ENCODE measurements at regions not wholly inside any gene's neighbourhood (a gene's known extent, or its start where the extent isn't known, plus 50 kb on each side); places are given as distances from the start of the nearest gene placed in this dataset.
"Not testable (repeated sequence)": the region's sequence is repeated elsewhere in the genome, so short reads cannot be mapped to it uniquely, and the experiment has no call there.

- H3K27me3 Mint-ChIP-seq, result no peaks in the 10 kb centered on the region
- no peak overlapping the region for H3K27ac Mint-ChIP-seq
- no peaks in the 10 kb centered on the region for H3K4me1 Mint-ChIP-seq
- H3K9me3 Mint-ChIP-seq, result no peaks in the 10 kb centered on the region
- H3K4me3 Mint-ChIP-seq, result no peak overlapping the region
- H3K36me3 Mint-ChIP-seq, result no peaks in the 10 kb centered on the region
Observed at GRCh38 chr12:86721713-86722397, 465.7 kb upstream of the MGAT4C start.

DNA sequence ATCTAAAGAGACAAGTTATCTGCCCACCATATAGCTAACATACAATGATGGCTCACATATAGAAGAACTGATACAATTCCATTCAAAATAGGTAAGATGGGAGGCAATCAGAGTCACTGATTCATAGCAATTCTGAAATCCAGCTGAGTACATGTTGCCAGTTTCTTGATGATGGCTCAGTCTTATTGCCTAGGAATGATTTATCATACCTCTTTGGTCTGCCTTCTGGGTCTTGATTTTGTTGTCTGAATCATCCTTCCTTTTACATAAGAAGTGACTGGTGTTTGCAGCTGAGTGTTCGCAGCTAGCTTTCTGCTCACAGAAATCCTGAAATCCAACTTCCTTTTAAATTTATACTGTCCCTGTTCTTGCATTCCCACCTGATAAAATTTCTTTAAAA, 463.2 kb upstream of the MGAT4C start:
- H3K36me3 Mint-ChIP-seq, result no peaks in the 10 kb centered on the region
- no peak overlapping the region for H3K27ac Mint-ChIP-seq
- peaks cover 0 to 1% (median 0%) of the 10 kb centered on the region in 3 donors for H3K9me3 Mint-ChIP-seq
- no peaks in the 10 kb centered on the region for H3K27me3 Mint-ChIP-seq
- H3K4me3 Mint-ChIP-seq, result no peak overlapping the region
- no peaks in the 10 kb centered on the region for H3K4me1 Mint-ChIP-seq

DNA sequence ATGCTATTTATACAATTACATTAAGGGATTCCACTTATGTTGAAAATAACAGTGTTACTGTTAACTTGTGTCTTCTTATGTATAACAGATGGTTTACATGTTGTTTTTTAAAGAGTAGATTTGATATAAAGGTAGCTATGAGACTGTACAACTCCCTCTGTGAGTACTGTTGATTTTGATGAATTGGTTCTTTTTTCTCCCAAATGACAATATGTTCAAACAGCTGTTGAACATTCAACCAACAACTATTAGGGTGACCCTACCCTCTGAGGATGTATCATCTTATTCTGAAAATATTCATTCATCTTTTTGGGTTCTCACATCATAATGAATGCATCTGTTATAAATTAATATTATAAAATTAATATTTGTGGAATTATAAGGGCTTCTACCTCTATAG, 456.9 kb upstream of the MGAT4C start:
- Mint-ChIP-seq H3K4me3 (no peak overlapping the region), H3K4me1 (no peaks in the 10 kb centered on the region), H3K36me3 (peaks cover 3% of the 10 kb centered on the region), H3K9me3 (peaks cover 7 to 12% (median 8%) of the 10 kb centered on the region in 3 donors), H3K27me3 (no peaks in the 10 kb centered on the region), H3K27ac (no peak overlapping the region)

DNA sequence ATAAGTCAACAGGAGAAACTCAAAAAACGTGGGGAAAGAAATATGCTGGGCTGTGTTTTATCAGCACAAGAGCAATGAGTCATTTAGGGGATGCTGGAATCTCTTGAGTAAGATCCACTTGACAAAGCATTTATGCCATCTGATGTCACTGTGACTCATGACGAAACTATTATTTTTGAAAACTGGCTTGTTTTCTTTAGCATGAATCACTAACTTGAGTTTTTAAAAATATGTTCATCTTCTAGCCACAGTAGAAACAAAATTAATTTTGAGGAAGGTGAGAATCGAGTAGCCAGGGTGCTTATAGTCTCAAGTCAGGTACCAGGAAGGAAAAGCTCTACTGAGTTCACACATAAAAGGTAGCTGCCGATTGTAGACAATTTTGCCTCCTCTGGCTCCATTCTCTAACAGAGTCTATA, 456.2 kb upstream of the MGAT4C start:
- Mint-ChIP-seq H3K4me3 (no peak overlapping the region), H3K36me3 (peaks cover 3% of the 10 kb centered on the region), H3K27me3 (no peaks in the 10 kb centered on the region), H3K9me3 (peaks cover 7 to 12% (median 8%) of the 10 kb centered on the region in 3 donors), H3K4me1 (no peaks in the 10 kb centered on the region), H3K27ac (peak overlapping the region in 1 of 3 donors; percentile 9)

DNA sequence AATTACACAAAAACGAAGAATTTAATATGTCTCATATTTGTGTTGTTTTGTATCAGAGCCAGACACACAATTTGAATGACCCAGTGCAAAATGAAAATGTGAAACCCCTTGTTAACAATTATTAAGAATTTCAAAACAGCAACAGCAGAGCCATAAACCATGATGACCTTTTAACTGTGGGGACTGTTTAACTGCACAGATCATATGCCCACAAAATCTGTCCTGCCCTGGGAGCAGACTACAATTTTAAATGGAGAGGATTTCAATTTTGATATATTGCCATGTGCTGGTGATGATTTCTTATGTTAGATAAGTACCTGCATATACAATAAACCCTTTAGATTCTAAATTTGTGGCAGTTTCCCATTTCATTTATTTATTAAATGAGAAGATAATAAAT, 455.5 kb upstream of the MGAT4C start:
- H3K36me3 Mint-ChIP-seq, result peaks cover 3% of the 10 kb centered on the region

DNA sequence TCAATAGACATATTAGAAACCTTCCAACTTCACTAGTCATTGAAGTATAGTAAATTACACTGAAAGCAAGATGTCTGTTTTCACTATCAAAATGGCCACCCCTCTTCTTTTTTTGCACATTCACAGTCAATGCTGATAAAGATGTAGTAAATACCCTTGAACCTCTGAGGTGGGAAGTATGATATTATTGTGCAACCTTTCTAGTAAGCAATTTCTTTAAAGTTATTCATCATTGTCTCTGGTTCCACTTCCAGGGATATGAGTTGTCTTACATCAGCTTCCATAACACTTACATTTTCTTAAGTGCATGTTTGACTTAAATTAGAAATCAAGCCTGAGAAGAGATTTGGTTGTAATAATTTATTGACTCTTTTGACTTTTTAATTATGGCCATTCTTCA, 453.9 kb upstream of the MGAT4C start:
- Mint-ChIP-seq H3K9me3 (peaks cover 8 to 16% (median 10%) of the 10 kb centered on the region in 3 donors), H3K27ac (no peak overlapping the region), H3K36me3 (peaks cover 3% of the 10 kb centered on the region), H3K4me1 (no peaks in the 10 kb centered on the region), H3K27me3 (no peaks in the 10 kb centered on the region), H3K4me3 (no peak overlapping the region)

More for the DNA sequence above, 455.5 kb upstream of the MGAT4C start:
- H3K4me1 Mint-ChIP-seq, result no peaks in the 10 kb centered on the region
- H3K9me3 Mint-ChIP-seq, result peaks cover 7 to 16% (median 8%) of the 10 kb centered on the region in 3 donors
- H3K27me3 Mint-ChIP-seq, result no peaks in the 10 kb centered on the region
- H3K4me3 Mint-ChIP-seq, result no peak overlapping the region
- no peak overlapping the region for H3K27ac Mint-ChIP-seq

DNA sequence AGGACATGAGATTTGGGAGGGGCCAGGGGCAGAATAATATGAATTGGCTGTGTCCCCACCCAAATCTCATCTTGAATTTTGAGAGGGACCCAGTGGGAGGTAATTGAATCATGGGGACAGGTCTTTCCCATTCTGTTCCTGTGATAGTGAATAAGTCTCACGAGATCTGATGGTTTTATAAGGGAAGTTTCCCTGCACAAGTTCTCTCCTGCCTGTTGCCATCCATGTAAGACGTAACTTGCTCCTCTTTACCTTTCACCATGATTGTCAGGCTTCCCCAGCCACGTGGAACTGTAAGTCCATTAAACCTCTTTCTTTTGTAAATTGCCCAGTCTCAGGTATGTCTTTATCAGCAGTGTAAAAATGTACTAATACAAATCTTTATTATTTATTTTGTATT, 452.8 kb upstream of the MGAT4C start:
- peaks cover 8 to 16% (median 10%) of the 10 kb centered on the region in 3 donors for H3K9me3 Mint-ChIP-seq
- not testable (repeated sequence) for H3K36me3 Mint-ChIP-seq, H3K27me3 Mint-ChIP-seq, H3K27ac Mint-ChIP-seq, H3K4me3 Mint-ChIP-seq, H3K4me1 Mint-ChIP-seq

DNA sequence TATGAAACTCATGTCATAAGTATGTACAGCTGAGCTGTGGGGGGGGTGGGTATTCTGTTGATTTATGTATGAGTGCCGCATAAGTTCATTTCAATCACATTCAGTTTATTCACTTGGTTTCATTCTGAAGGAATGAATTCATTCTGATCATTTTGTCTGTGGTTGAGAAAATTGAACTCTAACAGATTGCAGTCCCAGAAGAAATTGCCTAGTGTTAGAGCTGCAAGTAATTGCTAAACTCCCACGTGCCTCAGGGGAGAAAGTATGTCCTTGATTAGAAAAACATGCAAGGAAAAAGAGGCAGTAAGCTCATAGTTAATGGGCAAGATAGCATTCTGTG, 442.4 kb upstream of the MGAT4C start:
- H3K4me3 Mint-ChIP-seq, result no peak overlapping the region
- peaks cover 0 to 7% (median 0%) of the 10 kb centered on the region in 3 donors for H3K9me3 Mint-ChIP-seq
- no peaks in the 10 kb centered on the region for H3K36me3 Mint-ChIP-seq
- no peaks in the 10 kb centered on the region for H3K27me3 Mint-ChIP-seq
- no peaks in the 10 kb centered on the region for H3K4me1 Mint-ChIP-seq
- H3K27ac Mint-ChIP-seq, result no peak overlapping the region

DNA sequence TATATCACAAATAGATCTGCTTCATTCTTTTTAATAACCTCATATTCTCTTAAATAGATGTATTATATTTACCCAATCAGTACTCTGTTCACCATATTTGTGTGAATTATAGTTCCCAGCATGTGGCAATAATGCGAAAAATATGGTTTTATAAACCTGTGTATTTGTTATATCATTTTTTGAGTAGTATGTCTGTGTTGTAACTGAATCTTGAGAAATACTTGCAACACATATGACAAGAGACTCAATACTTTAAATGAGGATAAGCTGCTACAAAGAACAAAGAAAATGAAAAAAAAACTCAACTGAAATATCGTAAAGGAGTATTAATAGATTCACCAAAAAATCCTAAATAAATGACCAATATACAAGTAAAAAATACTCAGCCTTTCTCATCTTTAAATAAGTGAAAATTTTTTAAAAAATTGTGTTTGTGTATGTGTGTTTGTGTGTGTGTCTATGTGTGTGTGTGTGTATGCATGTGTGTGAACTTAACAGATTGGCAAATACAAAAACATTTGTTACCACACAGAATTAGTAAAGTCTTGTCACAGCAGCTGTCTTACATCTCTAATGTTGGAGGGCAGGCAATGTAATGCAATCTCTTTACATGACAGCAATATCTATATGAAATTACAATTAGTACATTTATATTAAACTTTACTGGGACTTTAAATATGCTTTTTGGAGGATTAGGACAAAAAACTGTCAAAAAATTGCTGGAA, 441.9 kb upstream of the MGAT4C start:
- H3K4me3 Mint-ChIP-seq, result no peak overlapping the region
- H3K4me1 Mint-ChIP-seq, result no peaks in the 10 kb centered on the region
- peaks cover 0 to 4% (median 0%) of the 10 kb centered on the region in 3 donors for H3K9me3 Mint-ChIP-seq

DNA sequence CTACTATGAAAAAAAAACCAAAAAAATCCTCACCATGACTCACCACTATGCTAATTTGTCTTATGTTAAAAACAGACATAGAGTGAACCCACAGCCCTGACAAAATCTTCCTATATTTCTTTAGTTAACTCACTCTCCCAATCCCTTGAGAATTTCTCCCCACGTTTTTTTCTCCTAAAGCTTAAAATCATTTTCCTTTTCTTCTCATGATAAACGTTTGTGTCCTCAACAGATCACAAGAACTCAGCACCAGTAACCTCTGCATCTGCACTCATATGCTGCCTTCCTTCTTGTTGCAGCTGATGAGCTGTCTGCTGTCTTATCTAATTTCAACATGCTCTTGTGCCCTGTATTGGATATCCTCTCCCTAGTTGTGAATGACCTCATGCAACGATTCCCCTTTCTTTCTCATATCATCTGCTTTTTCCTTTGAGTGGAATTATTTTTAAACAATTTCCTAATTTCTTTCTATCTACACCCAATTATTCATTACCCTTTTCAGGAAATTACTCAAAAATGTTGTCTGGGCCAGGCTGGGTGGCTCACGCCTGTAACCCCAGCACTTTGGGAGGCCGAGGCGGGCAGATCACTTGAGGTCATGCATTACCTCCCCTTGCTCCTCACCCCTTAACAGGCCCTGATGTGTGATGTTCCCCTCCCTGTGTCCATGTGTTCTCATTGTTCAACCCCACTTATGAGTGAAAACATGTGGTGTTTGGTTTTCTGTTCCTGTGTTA, 427.5 kb upstream of the MGAT4C start:
- Mint-ChIP-seq H3K4me3 (no peak overlapping the region), H3K9me3 (peaks cover 0 to 10% (median 2%) of the 10 kb centered on the region in 3 donors), H3K27ac (peak overlapping the region in 1 of 3 donors; percentile 14), H3K36me3 (no peaks in the 10 kb centered on the region), H3K27me3 (no peaks in the 10 kb centered on the region), H3K4me1 (no peaks in the 10 kb centered on the region)

More for the DNA sequence above, 441.9 kb upstream of the MGAT4C start:
- Mint-ChIP-seq H3K27me3 (no peaks in the 10 kb centered on the region), H3K36me3 (no peaks in the 10 kb centered on the region), H3K27ac (no peak overlapping the region)

DNA sequence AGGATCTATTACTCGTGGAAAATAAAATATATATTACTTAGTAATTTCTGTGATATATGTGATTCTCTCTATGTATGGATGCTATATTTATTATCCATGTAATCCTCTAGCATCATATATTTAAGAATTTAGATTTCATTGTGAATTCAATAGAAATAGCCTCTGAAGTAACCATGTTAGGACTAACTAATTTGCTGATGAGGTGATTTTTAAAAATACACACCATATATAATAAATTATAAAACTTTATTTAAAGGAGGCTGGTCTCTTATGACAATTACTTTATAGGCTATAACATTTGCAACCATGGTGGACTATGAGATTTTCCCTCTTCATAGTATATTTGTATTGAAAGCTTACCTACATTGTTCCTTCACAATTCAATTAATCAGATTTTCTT, 424.9 kb upstream of the MGAT4C start:
- peaks cover 0 to 4% (median 1%) of the 10 kb centered on the region in 3 donors for H3K9me3 Mint-ChIP-seq
- no peak overlapping the region for H3K27ac Mint-ChIP-seq
- no peak overlapping the region for H3K4me3 Mint-ChIP-seq
- no peaks in the 10 kb centered on the region for H3K4me1 Mint-ChIP-seq
- H3K36me3 Mint-ChIP-seq, result no peaks in the 10 kb centered on the region
- H3K27me3 Mint-ChIP-seq, result no peaks in the 10 kb centered on the region

DNA sequence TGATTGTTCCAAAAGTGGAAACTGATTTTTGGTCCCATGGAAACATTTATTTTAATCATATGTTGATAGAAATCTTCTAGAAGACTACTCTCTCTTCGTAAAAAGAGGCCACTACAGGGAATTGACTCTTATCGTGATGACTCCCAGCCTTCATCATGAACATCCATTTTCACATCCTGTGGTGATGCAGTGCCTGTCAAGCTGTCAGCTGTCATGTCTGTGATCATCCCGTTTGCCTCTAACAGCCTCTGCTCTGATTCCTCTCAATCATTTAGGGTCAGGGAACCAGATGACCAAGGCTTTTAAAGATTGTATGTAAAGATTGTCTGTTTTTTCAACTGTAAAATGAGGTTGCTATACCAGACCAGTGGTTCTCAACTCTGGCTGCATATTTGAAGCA, 419.0 kb upstream of the MGAT4C start:
- Mint-ChIP-seq H3K4me1 (no peaks in the 10 kb centered on the region), H3K36me3 (no peaks in the 10 kb centered on the region), H3K4me3 (no peak overlapping the region), H3K27me3 (no peaks in the 10 kb centered on the region), H3K27ac (no peak overlapping the region), H3K9me3 (peaks cover 0 to 1% (median 0%) of the 10 kb centered on the region in 3 donors)

- Mint-ChIP-seq H3K27me3 (no peaks in the 10 kb centered on the region), H3K4me1 (no peaks in the 10 kb centered on the region), H3K27ac (no peak overlapping the region), H3K4me3 (no peak overlapping the region), H3K36me3 (no peaks in the 10 kb centered on the region), H3K9me3 (peaks cover 0 to 4% (median 2%) of the 10 kb centered on the region in 3 donors)
Observed at GRCh38 chr12:86670986-86671385, 414.8 kb upstream of the MGAT4C start.

DNA sequence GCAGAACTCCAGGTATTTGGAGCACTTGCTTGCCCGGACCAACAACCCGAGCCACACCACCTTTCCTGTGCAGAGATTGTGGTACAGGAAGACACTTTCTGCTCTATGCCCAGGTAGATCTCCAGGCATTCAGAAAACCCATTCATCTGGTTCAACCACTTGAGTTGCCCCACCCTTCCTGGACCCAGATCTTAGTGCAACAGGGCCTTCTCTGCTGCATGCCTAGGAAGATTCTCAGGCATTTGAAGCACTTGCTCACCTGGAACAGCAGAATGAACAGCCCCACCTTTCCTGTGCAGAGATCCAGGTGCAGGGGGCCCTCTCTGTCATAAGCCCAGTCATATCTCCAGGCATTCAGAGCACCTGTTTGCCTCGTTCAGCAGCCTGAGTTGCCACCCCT, 412.8 kb upstream of the MGAT4C start:
- Mint-ChIP-seq H3K27me3 (no peaks in the 10 kb centered on the region), H3K27ac (no peak overlapping the region), H3K4me3 (peak overlapping the region in 1 of 4 donors; percentile 22), H3K4me1 (peaks cover 0 to 2% (median 0%) of the 10 kb centered on the region in 3 donors), H3K9me3 (peaks cover 2 to 4% (median 4%) of the 10 kb centered on the region in 3 donors), H3K36me3 (no peaks in the 10 kb centered on the region)

DNA sequence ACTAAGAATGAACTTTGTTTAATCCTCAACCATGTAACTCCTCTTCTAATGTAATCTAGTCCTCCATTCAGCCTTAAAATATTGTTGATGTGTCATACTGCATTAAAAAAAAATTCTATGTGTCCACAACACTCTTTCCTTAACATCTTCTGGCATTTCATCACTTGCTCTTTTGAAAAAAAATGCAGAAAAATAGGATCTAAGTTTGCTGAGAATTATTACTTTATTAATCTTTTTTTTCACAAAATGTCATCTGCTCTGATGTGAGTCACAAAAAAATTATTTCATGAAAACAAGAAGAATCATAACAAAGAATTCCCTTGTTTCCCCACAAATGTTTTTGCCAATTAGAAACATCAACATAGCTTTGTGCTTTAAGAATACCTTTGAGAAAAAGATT, 410.1 kb upstream of the MGAT4C start:
- peaks cover 0 to 7% (median 0%) of the 10 kb centered on the region in 3 donors for H3K4me1 Mint-ChIP-seq
- H3K27ac Mint-ChIP-seq, result no peak overlapping the region
- H3K27me3 Mint-ChIP-seq, result no peaks in the 10 kb centered on the region
- H3K4me3 Mint-ChIP-seq, result no peak overlapping the region
- H3K9me3 Mint-ChIP-seq, result peaks cover 2 to 5% (median 4%) of the 10 kb centered on the region in 3 donors
- no peaks in the 10 kb centered on the region for H3K36me3 Mint-ChIP-seq

Data from IgD-negative memory B cell (primary cell).